Breast epithelium (tissue), 4 donors: ENCODE measurements at regions not wholly inside any gene's neighbourhood (a gene's known extent, or its start where the extent isn't known, plus 50 kb on each side); places are given as distances from the start of the nearest gene placed in this dataset.

Experiments used
- DNase-seq, 2 donors: peaks; one replicate each; pipeline ENCODE4 v3.0.0-alpha.2; 2019; ENCODE audit warnings: low spot score in 2 of 2
- H3K27ac ChIP-seq, 2 donors: fragments of 200-600 bp; sonication (generic) in 1 of 2; one replicate each; pipeline ENCODE4 v1.5.1; 2016 to 2019; ENCODE audit warnings: mild to moderate bottlenecking in 1 of 2
- H3K27me3 ChIP-seq, 2 donors: fragments of 200-600 bp; sonication (generic) in 1 of 2; one replicate each; pipeline versions ENCODE4 v1.5.1 to v1.6.0; 2017 to 2019; ENCODE audit warnings: control low read depth in 1 of 2, mild to moderate bottlenecking in 1 of 2
- H3K36me3 ChIP-seq: fragments of 200-600 bp; one replicate; pipeline ENCODE4 v1.5.1; 2019
- H3K4me1 ChIP-seq, 2 donors: fragments of 200-600 bp; sonication (generic); one replicate each; pipeline ENCODE4 v1.5.1; 2016 to 2019; ENCODE audit warnings: control low read depth in 1 of 2
- H3K4me3 ChIP-seq, 3 donors: fragments of 200-600 bp; sonication (generic); 1 replicate in 2 of 3; 2 replicates in 1 of 3; pipeline ENCODE4 v1.5.1; 2016 to 2019; ENCODE audit warnings: mild to moderate bottlenecking in 3 of 3, moderate library complexity in 2 of 3
- H3K9me3 ChIP-seq, 2 donors: fragments of 200-600 bp; sonication (generic) in 1 of 2; one replicate each; pipeline ENCODE4 v1.5.1; 2016 to 2019; ENCODE audit warnings: control low read depth in 1 of 2
- CTCF ChIP-seq, 3 donors: fragments of 450-650 bp; IDR thresholded peaks; one replicate each; pipeline ENCODE4 v1.5.1; 2016 to 2017; ENCODE audit warnings: antibody characterized with exemption in 3 of 3, mild to moderate bottlenecking in 3 of 3, moderate library complexity in 3 of 3
- POLR2A ChIP-seq: fragments of 450-650 bp; IDR thresholded peaks from one replicate; pipeline ENCODE4 v1.6.1; 2016; ENCODE audit warnings: antibody characterized with exemption, mild to moderate bottlenecking, moderate library complexity
- POLR2AphosphoS5 ChIP-seq, 3 donors: sonication (generic); formaldehyde crosslinking; IDR thresholded peaks; one replicate each; pipeline ENCODE4 v1.6.1; 2017; ENCODE audit warnings: antibody characterized with exemption in 3 of 3
- intact Hi-C: fragments of 100-400 bp; cut with DNase I; formaldehyde crosslinking; loops from one replicate; pipeline ENCODE4 v1.15.1; 2023; ENCODE audit warnings: low total_unique reads

DNA sequence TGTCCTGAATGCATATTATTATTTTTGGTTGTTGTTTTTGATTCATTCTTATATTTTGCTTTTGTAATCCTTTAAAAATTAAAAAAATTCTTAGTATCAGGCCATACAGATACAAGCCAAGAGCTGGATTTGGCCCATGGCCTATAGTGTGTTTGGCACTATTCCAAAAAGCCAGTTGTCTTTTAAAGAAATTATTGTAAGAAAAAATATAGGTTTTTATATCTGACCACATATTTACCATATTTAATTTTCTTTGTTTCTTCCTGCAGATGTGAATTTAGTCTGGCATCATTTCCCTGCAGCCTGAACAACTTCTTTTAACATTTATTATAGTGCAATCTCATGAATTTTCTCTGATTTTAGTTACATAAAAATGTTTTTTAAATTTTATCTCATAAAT lies 652.8 kb upstream of the NR3C2 start:
- intact Hi-C loops, result no loop called here
- Histone ChIP-seq H3K4me3 (no peak overlapping the region), H3K9me3 (peaks cover 0 to 18% of the 10 kb centered on the region in 2 donors), H3K36me3 (no peaks in the 10 kb centered on the region), H3K27me3 (no peaks in the 10 kb centered on the region), H3K27ac (no peak overlapping the region), H3K4me1 (no peaks in the 10 kb centered on the region)
- no peak for DNase-seq
- TF ChIP-seq CTCF (IDR thresholded peaks at IDR 0.05) (no peak), POLR2A (no peak), POLR2AphosphoS5 (IDR thresholded peaks at IDR 0.05) (no peak)

DNA sequence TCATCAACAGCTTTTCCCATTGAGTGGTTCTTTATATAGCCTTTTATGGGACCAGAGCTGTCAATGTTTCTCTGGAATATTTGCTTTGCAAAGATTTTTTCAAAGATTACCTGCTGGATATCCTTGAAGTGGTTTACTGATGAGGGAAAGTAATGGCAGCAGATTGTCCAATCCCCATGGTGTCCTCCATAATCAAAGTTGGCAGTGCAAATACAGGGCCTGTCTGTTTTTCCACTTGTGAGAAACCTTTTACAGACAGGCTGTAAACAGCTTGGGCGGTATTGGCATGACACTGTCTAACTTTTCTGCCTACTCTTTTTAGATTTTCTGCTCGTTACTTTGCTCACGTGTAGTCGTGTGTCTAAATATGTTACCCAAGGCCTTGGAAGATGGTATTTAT lies 641.9 kb upstream of the NR3C2 start:
- no peaks in the 10 kb centered on the region for H3K9me3 ChIP-seq
- H3K27me3 ChIP-seq, result no peaks in the 10 kb centered on the region
- H3K27ac ChIP-seq, result no peak overlapping the region
- no peak for DNase-seq
- H3K4me1 ChIP-seq, result no peaks in the 10 kb centered on the region
- H3K36me3 ChIP-seq, result no peaks in the 10 kb centered on the region
- intact Hi-C loops, result no loop called here
- H3K4me3 ChIP-seq, result no peak overlapping the region
- TF ChIP-seq POLR2A, result no peak
- no peak for TF ChIP-seq CTCF (IDR thresholded peaks at IDR 0.05)
- no peak for TF ChIP-seq POLR2AphosphoS5 (IDR thresholded peaks at IDR 0.05)

DNA sequence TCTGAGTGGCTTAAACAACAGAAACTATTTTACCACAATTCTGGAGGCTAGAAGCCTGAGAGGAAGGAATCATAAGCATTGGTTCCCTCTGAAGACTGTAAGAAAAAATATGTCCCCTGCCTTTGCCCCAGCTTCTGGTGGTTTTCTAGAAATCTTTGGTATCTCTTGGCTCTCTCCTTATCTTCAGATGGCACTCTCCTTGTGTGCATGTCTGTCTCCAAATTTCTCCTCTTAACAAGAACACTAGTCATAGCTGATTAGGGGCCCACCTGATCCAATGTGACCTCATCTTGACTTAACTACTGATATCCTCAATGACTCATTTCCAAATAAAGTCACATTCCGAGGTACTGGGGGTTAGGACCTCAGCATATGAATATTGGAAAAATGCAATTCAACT lies 635.0 kb upstream of the NR3C2 start:
- DNase-seq, result no peak
- intact Hi-C loops, result no loop called here
- Histone ChIP-seq H3K36me3 (no peaks in the 10 kb centered on the region), H3K27me3 (no peaks in the 10 kb centered on the region), H3K4me3 (no peak overlapping the region), H3K4me1 (no peaks in the 10 kb centered on the region), H3K27ac (no peak overlapping the region), H3K9me3 (no peaks in the 10 kb centered on the region)
- no peak for TF ChIP-seq POLR2A

GRCh38 chr4:149076401-149076800 lies 634.2 kb upstream of the NR3C2 start:
- H3K9me3 ChIP-seq, result no peaks in the 10 kb centered on the region
- no peaks in the 10 kb centered on the region for H3K4me1 ChIP-seq
- no peak overlapping the region for H3K27ac ChIP-seq
- H3K36me3 ChIP-seq, result no peaks in the 10 kb centered on the region
- intact Hi-C loops, result no loop called here
- no peak for DNase-seq
- no peak overlapping the region for H3K4me3 ChIP-seq
- TF ChIP-seq POLR2A (no peak), CTCF (IDR thresholded peaks at IDR 0.05) (no peak), POLR2AphosphoS5 (IDR thresholded peaks at IDR 0.05) (no peak)
- no peaks in the 10 kb centered on the region for H3K27me3 ChIP-seq

GRCh38 chr4:149072384-149072783 lies 630.2 kb upstream of the NR3C2 start:
- intact Hi-C loops, result no loop called here
- no peak for DNase-seq

More at GRCh38 chr4:149072384-149072783, 630.2 kb upstream of the NR3C2 start:
- Histone ChIP-seq H3K9me3 (no peaks in the 10 kb centered on the region), H3K27ac (no peak overlapping the region), H3K4me3 (no peak overlapping the region), H3K27me3 (no peaks in the 10 kb centered on the region), H3K36me3 (no peaks in the 10 kb centered on the region), H3K4me1 (no peaks in the 10 kb centered on the region)
- TF ChIP-seq POLR2A, result no peak
- no peak for TF ChIP-seq POLR2AphosphoS5 (IDR thresholded peaks at IDR 0.05)
- no peak for TF ChIP-seq CTCF (IDR thresholded peaks at IDR 0.05)
